K562 (cell line): ENCODE measurements at regions not wholly inside any gene's neighbourhood (a gene's known extent, or its start where the extent isn't known, plus 50 kb on each side); places are given as distances from the start of the nearest gene placed in this dataset.

Experiments used
- CBX8 ChIP-seq: fragments of 200-600 bp; sonication (generic); IDR thresholded peaks from 2 replicates; pipeline ENCODE4 v1.6.1; 2012; ENCODE audit warnings: borderline replicate concordance, mixed run types, low read depth, mild to moderate bottlenecking, moderate library complexity, mixed read lengths, low read length, control low read depth, inconsistent platforms; ENCODE audit not compliant: poor library complexity, severe bottlenecking; ENCODE audit errors: extremely low read depth
- CHD7 ChIP-seq: fragments of 200-600 bp; sonication (generic); IDR thresholded peaks from one replicate; pipeline ENCODE4 v1.6.1; 2012; ENCODE audit warnings: mild to moderate bottlenecking, low read depth, low read length, inconsistent platforms
- MAFG ChIP-seq: fragments of 450-650 bp; conservative IDR thresholded peaks from 2 replicates; pipeline ENCODE4 v1.6.1; 2016; ENCODE audit warnings: missing genetic modification characterization, missing compliant biosample characterization
- POLR3G ChIP-seq: IDR thresholded peaks from 2 replicates; pipeline ENCODE4 v1.6.1; 2011; ENCODE audit not compliant: insufficient read length, insufficient replicate concordance; ENCODE audit errors: extremely low read depth
- SAFB2 ChIP-seq: fragments of 200-400 bp; formaldehyde crosslinking; IDR thresholded peaks from 2 replicates; pipeline ENCODE4 v1.6.1; 2018; ENCODE audit warnings: borderline replicate concordance, low read length, low read depth, moderate library complexity; ENCODE audit not compliant: severe bottlenecking
- SLC30A9 ChIP-seq: fragments of 250-450 bp; sonication (Bioruptor Pico); IDR thresholded peaks from 2 replicates; pipeline ENCODE4 v1.8.0; 2022; ENCODE audit warnings: mild to moderate bottlenecking, moderate library complexity
- TOE1 ChIP-seq, 2 experiments: fragments of 450-650 bp in 1 of 2; sonication (generic) in 1 of 2; formaldehyde crosslinking in 1 of 2; IDR thresholded peaks; 2 replicates each; pipeline versions ENCODE4 v1.7.1 to v1.8.0; 2016 to 2022; ENCODE audit warnings: borderline replicate concordance in 2 of 2, mild to moderate bottlenecking in 2 of 2, antibody characterized with exemption in 1 of 2, inconsistent platforms in 1 of 2, low read depth in 1 of 2, missing genetic modification reagents in 1 of 2, moderate library complexity in 1 of 2
- ZNF12 ChIP-seq: sonication (generic); formaldehyde crosslinking; IDR thresholded peaks from 2 replicates; pipeline ENCODE4 v1.4.0; 2020; ENCODE audit warnings: mild to moderate bottlenecking, missing genetic modification reagents
- ZNF184 ChIP-seq: sonication (generic); formaldehyde crosslinking; IDR thresholded peaks from 2 replicates; pipeline ENCODE4 v1.5.0; 2020; ENCODE audit warnings: missing genetic modification reagents
- TF ChIP-seq, protein P1 (sequence below): fragments of 450-650 bp; formaldehyde crosslinking; conservative IDR thresholded peaks from 2 replicates; pipeline ENCODE4 v1.4.0; 2022; ENCODE audit warnings: mild to moderate bottlenecking, missing genetic modification characterization
- TF ChIP-seq, protein P2 (sequence below): fragments of 250-450 bp; sonication (Bioruptor Pico); IDR thresholded peaks from 2 replicates; pipeline ENCODE4 v1.5.0; 2021; ENCODE audit warnings: mild to moderate bottlenecking, moderate library complexity

DNA sequence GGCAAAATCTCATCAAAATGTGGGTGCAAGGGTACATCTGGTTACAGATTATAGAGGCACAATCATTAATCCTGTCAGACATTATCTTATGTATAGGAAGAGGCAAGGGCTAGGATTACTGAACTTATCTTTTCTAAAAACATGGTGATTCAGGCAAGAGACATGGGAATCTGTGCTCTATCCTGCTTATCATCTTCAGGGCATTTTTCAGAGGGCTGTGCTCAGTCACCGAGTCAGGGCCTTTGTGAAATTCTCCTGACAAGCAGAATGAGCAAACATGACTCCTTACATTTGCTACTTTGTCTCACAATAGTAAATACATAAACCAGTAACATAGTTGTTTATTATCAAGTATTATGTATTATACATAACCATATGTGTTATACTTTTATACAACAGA lies 84.2 kb upstream of the KCTD8 start (continued):
- TF ChIP-seq CHD7 (no peak), MAFG (tag) (no peak), SAFB2 (no peak), ZNF12 (CRISPR knock-in tag) (no peak), CBX8 (no peak), ZNF184 (CRISPR knock-in tag) (no peak), POLR3G (no peak), TOE1 (IDR thresholded peaks at IDR 0.05; ENCODE audit: borderline replicate concordance) (no peak), TOE1 (CRISPR knock-in tag; IDR thresholded peaks at IDR 0.05; ENCODE audit: borderline replicate concordance, low read depth) (no peak), SLC30A9 (CRISPR knock-in tag) (no peak)
- TF ChIP-seq, protein P1, sequence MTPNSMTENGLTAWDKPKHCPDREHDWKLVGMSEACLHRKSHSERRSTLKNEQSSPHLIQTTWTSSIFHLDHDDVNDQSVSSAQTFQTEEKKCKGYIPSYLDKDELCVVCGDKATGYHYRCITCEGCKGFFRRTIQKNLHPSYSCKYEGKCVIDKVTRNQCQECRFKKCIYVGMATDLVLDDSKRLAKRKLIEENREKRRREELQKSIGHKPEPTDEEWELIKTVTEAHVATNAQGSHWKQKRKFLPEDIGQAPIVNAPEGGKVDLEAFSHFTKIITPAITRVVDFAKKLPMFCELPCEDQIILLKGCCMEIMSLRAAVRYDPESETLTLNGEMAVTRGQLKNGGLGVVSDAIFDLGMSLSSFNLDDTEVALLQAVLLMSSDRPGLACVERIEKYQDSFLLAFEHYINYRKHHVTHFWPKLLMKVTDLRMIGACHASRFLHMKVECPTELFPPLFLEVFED: no peak
- TF ChIP-seq, protein P2, sequence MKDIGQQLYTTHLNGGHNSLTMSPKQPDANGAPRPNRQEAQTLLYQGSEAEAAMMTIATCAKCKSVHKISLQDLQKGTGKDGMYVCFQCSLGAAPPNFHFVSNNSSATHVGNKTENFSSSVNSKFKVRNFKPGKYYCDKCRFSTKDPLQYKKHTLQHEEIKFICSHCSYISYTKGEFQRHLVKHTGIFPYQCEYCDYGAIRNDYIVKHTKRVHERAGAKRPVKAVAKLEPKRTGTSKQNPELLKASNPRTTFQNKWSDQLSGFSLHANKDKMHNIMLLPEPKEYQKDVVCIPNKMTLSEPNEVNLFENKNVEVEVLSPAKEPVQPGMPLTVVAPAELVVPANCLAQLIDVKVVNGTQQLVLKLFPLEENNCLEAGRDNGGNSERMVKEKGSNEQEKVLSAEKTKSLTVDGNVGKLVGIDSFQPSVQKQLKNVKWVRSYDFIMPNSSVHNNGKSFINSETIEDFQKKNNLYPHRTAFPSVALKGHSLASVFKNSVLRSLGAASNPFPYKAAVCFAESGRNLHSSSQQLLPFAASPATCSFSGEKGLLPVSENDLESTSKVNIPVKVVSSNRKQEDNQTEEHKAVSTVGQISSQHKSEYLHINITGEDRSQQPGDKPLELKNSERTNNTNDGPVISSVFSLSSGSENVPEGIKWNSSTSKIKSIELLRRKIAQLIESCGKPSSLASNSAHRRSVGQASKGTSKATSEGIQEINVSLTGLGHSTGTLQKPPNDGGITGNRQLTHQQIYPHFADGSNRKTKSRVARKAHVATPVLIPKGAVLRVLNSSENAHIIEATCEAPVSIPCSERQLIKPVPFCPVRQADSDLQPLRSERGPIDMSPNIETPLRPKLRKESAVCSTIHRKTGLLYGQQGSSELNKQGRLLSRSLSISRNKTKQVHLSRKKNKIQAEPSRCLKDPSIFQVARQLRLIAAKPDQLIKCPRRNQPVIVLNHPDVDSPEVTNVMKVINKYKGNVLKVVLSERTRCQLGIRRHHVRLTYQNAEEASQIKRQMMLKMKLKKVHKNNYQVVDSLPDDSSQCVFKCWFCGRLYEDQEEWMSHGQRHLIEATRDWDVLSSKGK (CRISPR knock-in tag): no peak
